ENCODE measurements at regions not wholly inside any gene's neighbourhood (a gene's known extent, or its start where the extent isn't known, plus 50 kb on each side); places are given as distances from the start of the nearest gene placed in this dataset.
"Not testable (repeated sequence)": the region's sequence is repeated elsewhere in the genome, so short reads cannot be mapped to it uniquely, and the experiment has no call there.

DNA sequence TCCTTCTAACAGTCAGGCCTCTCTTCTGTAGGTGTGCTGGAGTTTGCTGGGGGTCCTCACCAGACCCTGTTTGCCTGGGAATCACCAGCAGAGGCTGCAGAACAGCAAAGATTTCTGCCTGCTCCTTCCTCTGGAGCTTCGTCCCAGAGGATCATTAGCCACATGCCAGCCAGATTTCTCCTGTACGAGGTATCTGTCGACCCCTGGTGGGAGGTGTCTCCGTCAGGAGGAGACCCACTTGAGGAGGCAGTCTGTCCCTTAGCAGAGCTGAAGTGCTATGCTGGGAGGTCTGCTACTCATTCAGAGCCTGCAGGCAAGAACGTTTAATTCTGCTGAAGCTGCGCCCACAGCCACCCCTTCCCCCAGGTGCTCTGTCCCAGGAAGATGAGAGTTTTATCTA is 611.1 kb upstream of the COBL start:
- DNase-seq (ENCODE audit: low read depth): no peak
- TF ChIP-seq, protein P1, sequence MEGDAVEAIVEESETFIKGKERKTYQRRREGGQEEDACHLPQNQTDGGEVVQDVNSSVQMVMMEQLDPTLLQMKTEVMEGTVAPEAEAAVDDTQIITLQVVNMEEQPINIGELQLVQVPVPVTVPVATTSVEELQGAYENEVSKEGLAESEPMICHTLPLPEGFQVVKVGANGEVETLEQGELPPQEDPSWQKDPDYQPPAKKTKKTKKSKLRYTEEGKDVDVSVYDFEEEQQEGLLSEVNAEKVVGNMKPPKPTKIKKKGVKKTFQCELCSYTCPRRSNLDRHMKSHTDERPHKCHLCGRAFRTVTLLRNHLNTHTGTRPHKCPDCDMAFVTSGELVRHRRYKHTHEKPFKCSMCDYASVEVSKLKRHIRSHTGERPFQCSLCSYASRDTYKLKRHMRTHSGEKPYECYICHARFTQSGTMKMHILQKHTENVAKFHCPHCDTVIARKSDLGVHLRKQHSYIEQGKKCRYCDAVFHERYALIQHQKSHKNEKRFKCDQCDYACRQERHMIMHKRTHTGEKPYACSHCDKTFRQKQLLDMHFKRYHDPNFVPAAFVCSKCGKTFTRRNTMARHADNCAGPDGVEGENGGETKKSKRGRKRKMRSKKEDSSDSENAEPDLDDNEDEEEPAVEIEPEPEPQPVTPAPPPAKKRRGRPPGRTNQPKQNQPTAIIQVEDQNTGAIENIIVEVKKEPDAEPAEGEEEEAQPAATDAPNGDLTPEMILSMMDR (IDR thresholded peaks at IDR 0.05; ENCODE audit: insufficient read depth, low read depth, low read length, missing control alignments): no peak
- H3K4me3 ChIP-seq (ENCODE audit: low read depth, low read length): no peak overlapping the region

DNA sequence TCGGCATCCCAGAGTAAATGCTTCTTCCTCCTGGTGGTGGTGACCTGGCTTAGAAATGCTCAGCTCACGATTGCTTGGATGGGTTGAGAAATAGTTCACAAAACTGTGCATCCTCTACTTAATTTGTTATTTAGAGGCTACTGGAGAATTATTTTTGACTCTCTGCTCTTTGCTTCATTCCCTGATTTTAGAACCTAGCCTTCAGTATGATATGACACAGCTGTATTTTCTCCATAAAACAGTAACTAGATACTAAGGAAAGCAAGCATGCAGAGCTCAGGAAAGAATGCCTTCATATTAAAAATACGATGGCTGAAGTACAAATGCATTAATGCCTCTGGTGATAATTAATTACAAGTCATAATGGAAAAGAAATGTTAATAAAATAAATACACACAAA is 602.0 kb upstream of the COBL start:
- no peak overlapping the region for H3K4me3 ChIP-seq (ENCODE audit: low read depth, low read length)
- TF ChIP-seq, protein P1 (IDR thresholded peaks at IDR 0.05; ENCODE audit: insufficient read depth, low read depth, low read length, missing control alignments): no peak
- DNase-seq (ENCODE audit: low read depth): no peak

DNA sequence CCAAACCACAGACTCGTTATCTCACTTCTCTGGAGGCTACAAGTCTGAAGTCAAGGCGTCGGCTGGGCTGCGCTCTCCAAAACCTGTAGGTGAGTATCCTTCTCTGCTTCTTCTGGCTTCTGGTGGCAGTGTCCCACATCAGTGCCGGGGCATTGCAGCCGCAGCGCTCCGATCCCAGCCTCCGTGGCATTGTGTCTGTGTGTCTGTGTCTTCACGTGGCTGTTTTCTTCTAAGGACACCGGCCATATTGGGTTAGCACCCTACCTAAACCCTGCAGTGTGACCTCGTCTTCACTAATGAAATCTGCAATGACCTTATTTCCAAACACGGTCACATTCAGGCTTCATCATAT is 584.9 kb upstream of the COBL start:
- TF ChIP-seq, protein P1 (IDR thresholded peaks at IDR 0.05; ENCODE audit: insufficient read depth, low read depth, low read length, missing control alignments): no peak
- DNase-seq (ENCODE audit: low read depth): no peak
- H3K4me3 ChIP-seq (ENCODE audit: low read depth, low read length): no peak overlapping the region

DNA sequence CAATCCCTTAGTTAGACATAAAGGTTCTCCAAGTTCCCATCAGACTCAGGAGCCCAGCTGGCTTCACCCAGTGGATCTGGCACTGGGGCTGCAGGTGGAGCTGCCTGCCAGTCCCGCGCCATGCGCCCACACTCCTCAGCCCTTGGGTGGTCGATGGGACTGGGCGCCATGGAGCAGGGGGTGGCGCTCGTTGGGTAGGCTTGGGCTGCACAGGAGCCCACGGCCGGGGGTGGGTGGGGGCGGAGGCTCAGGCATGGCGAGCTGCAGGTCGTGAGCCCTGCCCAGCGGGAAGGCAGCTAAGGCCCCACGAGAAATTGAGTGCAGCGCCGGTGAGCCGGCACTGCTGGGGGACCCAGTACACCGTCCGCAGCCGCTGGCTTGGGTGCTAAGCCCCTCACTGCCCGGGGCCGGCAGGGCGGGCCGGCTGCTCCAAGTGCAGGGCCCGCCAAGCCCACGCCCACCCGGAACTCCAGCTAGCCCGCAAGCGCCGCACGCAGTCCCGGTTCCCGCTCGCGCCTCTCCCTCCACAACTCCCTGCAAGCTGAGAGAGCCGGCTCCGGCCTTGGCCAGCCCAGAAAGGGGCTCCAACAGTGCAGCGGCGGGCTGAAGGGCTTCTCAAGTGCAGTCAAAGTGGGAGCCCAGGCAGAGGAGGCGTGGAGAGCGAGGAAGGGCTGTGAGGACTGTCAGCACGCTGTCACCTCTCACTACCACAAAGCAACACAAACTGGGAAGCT is 584.3 kb upstream of the COBL start:
- not testable (repeated sequence) for DNase-seq (ENCODE audit: low read depth); H3K4me3 ChIP-seq (ENCODE audit: low read depth, low read length)

DNA sequence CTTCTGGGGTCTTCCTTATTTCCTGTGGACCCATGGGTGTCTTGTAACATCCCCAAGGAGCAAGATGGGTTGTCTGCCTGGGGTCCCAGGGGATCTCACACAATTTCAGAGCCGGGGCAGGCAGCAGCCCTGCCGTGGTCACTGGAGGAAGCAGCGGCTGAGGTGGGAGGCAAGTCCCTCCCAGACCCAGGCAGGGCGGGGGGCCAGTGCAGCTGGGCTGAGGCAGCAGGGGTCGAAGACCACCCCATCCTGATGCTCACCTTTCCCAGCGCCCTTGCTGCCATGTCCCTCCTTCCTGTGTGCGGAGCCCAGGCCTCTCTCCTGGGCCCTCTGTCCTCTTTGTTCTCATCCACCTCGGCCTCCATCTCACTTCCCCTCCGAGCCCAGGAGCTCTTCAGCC is 583.0 kb upstream of the COBL start:
- TF ChIP-seq, protein P1 (IDR thresholded peaks at IDR 0.05; ENCODE audit: insufficient read depth, low read depth, low read length, missing control alignments): no peak
- H3K4me3 ChIP-seq (ENCODE audit: low read depth, low read length): no peak overlapping the region
- DNase-seq (ENCODE audit: low read depth): no peak

DNA sequence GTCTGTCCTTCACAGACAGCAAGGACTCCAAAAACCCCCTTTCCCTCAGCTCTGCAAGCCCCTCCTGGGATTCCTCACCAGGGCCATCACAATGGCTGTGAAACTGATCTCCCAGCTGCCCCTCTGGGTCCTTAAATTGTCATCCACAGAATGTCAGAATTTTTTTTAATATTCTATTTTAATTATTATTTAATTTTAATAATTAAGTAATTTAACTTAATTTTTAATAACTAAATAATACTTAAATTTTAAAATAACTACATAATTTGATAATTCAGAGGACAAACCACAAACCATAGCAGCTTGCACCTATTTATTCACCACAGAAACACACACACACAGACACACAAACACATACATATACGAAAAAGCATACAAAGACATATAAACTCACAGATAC is 565.8 kb upstream of the COBL start:
- TF ChIP-seq, protein P1 (IDR thresholded peaks at IDR 0.05; ENCODE audit: insufficient read depth, low read depth, low read length, missing control alignments): no peak

DNA sequence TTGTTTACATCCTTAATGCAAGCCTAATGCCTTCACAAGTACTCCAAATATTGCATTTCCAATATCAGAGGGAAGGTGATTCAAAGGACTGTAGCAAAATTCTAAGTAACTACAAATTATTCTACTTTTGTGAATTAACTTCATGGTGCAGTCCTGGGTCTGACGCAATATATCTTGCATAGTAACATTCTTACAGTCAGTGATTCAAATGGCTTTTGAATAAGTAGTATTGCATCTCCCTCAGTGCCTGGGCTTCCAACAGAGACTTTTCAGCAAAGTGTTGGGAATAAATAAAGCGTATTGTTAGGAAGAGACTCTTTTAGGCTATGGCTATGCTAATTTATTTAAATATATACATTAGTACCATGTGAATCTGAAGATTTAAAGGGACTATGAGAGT is 564.7 kb upstream of the COBL start:
- no peak for DNase-seq (ENCODE audit: low read depth)
- no peak overlapping the region for H3K4me3 ChIP-seq (ENCODE audit: low read depth, low read length)
- TF ChIP-seq, protein P1 (IDR thresholded peaks at IDR 0.05; ENCODE audit: insufficient read depth, low read depth, low read length, missing control alignments): no peak

More for the DNA sequence above, 565.8 kb upstream of the COBL start:
- DNase-seq (ENCODE audit: low read depth): no peak
- H3K4me3 ChIP-seq (ENCODE audit: low read depth, low read length): no peak overlapping the region

Measured in GM12865 (cell line).